ENCODE measurements at regions not wholly inside any gene's neighbourhood (a gene's known extent, or its start where the extent isn't known, plus 50 kb on each side); places are given as distances from the start of the nearest gene placed in this dataset.

DNA sequence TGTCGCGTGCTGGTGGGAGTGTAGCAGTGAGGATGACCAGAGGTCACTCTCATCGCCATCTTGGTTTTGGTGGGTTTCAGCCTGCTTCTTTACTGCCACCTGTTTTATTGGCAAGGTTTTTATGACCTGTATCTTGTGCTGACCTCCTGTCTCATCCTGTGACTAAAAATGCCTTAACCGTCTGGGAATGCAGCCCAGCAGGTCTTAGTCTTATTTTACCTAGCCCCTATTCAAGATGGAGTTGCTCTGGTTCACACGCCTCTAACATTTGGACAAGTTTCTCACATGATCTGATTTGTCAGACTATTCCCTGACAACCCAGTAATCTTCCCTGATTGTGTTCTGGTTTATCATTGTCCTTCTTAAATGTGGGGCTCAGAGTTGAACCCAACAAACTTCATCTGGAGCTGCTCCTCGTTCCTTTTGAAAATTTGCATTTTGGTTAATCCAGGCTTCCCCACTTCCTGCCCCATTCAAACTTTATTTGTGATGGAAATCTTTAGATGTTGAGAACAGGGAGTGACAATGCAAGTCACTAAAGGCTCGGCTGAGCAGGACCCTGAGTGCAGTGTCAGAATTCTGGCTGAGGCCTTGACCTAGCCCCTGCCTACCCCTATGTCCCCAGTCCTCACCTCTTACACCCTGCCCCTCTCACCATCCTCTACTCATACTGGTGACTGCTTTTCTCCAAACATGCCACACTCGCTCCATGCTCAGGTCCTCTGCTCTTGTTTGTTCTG lies 226.8 kb downstream of the STIM2 start:
- TF ChIP-seq, protein P1, sequence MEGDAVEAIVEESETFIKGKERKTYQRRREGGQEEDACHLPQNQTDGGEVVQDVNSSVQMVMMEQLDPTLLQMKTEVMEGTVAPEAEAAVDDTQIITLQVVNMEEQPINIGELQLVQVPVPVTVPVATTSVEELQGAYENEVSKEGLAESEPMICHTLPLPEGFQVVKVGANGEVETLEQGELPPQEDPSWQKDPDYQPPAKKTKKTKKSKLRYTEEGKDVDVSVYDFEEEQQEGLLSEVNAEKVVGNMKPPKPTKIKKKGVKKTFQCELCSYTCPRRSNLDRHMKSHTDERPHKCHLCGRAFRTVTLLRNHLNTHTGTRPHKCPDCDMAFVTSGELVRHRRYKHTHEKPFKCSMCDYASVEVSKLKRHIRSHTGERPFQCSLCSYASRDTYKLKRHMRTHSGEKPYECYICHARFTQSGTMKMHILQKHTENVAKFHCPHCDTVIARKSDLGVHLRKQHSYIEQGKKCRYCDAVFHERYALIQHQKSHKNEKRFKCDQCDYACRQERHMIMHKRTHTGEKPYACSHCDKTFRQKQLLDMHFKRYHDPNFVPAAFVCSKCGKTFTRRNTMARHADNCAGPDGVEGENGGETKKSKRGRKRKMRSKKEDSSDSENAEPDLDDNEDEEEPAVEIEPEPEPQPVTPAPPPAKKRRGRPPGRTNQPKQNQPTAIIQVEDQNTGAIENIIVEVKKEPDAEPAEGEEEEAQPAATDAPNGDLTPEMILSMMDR (conservative IDR thresholded peaks at IDR 0.05; ENCODE audit: control insufficient read depth, insufficient read depth, low read depth, low read length): no peak
- DNase-seq (ENCODE audit: low read depth): no peak
- no peak overlapping the region for H3K4me3 ChIP-seq (ENCODE audit: control insufficient read depth, low read depth, low read length)

DNA sequence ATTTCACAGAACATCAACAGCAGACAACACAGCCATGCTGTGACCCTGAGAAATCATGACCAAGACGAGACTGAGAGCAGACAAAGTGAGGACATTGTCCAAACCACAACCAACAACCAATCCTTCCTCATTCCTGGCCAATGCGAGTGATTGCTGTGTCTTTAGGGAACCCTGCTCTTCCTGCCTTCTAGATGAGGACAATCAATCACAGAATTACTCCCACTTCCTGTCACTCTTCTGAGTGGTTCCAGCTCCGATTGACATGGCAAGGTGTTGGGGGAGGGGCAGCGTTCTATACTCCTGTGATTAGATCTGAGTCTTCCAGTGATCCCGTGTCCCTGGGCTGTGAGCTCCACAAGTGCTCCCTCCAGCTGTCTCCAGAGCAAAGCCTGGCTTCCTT lies 227.8 kb downstream of the STIM2 start:
- no peak overlapping the region for H3K4me3 ChIP-seq (ENCODE audit: control insufficient read depth, low read depth, low read length)
- TF ChIP-seq, protein P1 (conservative IDR thresholded peaks at IDR 0.05; ENCODE audit: control insufficient read depth, insufficient read depth, low read depth, low read length): no peak
- DNase-seq (ENCODE audit: low read depth): no peak

DNA sequence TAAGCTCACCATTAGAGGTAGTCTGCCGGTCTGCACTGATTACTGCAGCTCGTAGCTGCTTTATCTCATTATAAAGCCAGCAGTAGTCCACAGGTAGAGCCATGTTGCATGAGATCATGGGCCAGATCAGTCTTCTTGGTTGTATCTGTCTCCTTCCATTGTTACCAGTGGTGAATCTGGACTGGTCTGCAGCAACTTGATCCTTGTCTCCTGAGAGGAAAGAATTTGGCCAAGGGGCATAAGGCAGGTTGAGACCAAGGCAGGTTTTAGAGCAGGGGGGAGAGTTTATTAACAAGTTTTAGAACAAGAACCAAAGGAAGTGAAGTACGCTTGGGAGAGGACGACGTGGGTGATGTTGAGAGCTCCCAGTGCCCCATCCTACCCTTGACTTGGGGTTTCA lies 228.5 kb downstream of the STIM2 start:
- no peak for DNase-seq (ENCODE audit: low read depth)
- TF ChIP-seq, protein P1 (conservative IDR thresholded peaks at IDR 0.05; ENCODE audit: control insufficient read depth, insufficient read depth, low read depth, low read length): no peak

DNA sequence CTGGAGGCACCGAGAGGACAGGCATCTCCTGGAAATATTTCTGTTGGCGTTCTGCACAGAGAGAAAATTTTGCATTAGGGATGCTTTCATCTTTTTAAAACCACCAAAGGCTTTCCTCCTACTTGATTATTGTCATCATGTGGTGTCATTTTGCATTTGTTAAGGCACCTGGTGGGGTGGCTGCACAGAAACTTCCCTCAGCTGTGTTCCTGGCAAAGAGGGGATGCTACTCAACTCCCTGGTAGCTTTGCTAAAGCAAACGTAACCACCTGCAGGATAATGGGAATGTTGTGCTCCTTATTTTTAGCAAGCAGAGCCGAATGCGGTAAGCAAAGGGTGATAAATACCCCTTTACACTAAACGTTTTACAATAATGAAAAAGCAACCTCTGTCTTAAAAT lies 229.8 kb downstream of the STIM2 start:
- H3K4me3 ChIP-seq (ENCODE audit: control insufficient read depth, low read depth, low read length): no peak overlapping the region
- no peak for DNase-seq (ENCODE audit: low read depth)
- TF ChIP-seq, protein P1 (conservative IDR thresholded peaks at IDR 0.05; ENCODE audit: control insufficient read depth, insufficient read depth, low read depth, low read length): no peak

More for the DNA sequence above, 228.5 kb downstream of the STIM2 start:
- no peak overlapping the region for H3K4me3 ChIP-seq (ENCODE audit: control insufficient read depth, low read depth, low read length)

DNA sequence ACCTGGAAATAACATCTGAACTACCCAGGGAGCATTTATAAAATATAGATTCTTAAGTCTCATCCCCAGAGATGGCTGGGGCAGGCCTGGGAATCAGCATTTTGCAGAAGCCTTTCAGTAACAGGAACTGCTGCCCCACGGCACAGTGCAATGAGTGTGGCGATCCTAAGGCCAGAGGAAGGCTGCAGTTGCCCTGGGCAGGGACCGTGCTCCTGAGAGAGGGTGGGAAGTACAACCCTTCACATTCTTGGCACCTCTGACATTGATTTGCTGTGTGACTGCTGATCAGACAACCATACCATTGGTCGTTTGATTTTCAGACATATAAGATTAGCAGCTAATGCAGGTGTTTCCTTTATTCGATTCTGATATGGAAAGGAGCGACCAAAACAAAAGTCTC lies 233.6 kb downstream of the STIM2 start:
- DNase-seq (ENCODE audit: low read depth): no peak
- H3K4me3 ChIP-seq (ENCODE audit: control insufficient read depth, low read depth, low read length): no peak overlapping the region
- TF ChIP-seq, protein P1 (conservative IDR thresholded peaks at IDR 0.05; ENCODE audit: control insufficient read depth, insufficient read depth, low read depth, low read length): no peak

DNA sequence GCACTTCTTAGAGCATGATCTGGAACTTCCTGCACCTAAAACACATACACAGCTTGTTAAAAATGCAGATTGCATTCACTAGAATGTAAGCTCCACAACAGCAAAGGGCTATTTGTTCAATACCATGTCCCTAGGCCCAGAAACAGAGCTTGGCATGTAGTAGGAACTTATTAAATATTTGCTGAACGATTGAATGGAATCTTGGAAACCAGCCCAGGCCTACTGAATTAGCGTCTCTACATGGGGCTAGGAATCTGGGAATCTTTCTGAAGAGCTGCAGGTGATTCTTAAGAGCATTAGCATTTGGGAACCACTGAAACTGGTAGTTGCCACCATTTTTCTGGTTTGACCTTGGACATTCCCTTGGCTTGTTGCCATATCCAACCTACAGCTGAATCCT lies 234.1 kb downstream of the STIM2 start:
- no peak for DNase-seq (ENCODE audit: low read depth)
- H3K4me3 ChIP-seq (ENCODE audit: control insufficient read depth, low read depth, low read length): no peak overlapping the region
- TF ChIP-seq, protein P1 (conservative IDR thresholded peaks at IDR 0.05; ENCODE audit: control insufficient read depth, insufficient read depth, low read depth, low read length): no peak

Measured in fibroblast of mammary gland (primary cell).